GM12878 (cell line): ENCODE measurements at regions not wholly inside any gene's neighbourhood (a gene's known extent, or its start where the extent isn't known, plus 50 kb on each side); places are given as distances from the start of the nearest gene placed in this dataset.

Source experiments
- CTCF ChIP-seq, 3 experiments: IDR thresholded peaks in 2 of 3; conservative IDR thresholded peaks in 1 of 3; 2 replicates each; pipeline ENCODE4 v1.5.1; 2011; ENCODE audit warnings: low read depth in 3 of 3, low read length in 3 of 3, mild to moderate bottlenecking in 3 of 3, control low read depth in 2 of 3, moderate library complexity in 2 of 3, inconsistent platforms in 1 of 3, mixed read lengths in 1 of 3; ENCODE audit not compliant: control insufficient read depth in 2 of 3, insufficient read depth in 1 of 3; ENCODE audit errors: extremely low read depth in 1 of 3
- TAF1 ChIP-seq: IDR thresholded peaks from 2 replicates; pipeline ENCODE4 v1.6.1; 2011; ENCODE audit warnings: mild to moderate bottlenecking, low read depth, low read length, borderline replicate concordance

- TF ChIP-seq CTCF (IDR thresholded peaks at IDR 0.05 in 2 of 3, conservative IDR thresholded peaks at IDR 0.05 in 1 of 3; ENCODE audit: control insufficient read depth in 2 of 3, extremely low read depth in 1 of 3, insufficient read depth in 1 of 3, low read depth in 3 of 3, low read length in 3 of 3): no peak
- no peak for TF ChIP-seq TAF1
These were observed 72.5 kb downstream of the GLYATL1 start for GRCh38 chr11:59011655-59012397.
